ENCODE measurements at regions not wholly inside any gene's neighbourhood (a gene's known extent, or its start where the extent isn't known, plus 50 kb on each side); places are given as distances from the start of the nearest gene placed in this dataset.

- no peak overlapping the region for H3K27ac ChIP-seq
- no peaks in the 10 kb centered on the region for H3K9me3 ChIP-seq
- H3K36me3 ChIP-seq (replicated peaks in 1 of 2; ENCODE audit: insufficient read depth in 1 of 2, low read depth in 2 of 2) = no peaks in the 10 kb centered on the region
- DNase-seq (no peak), ATAC-seq (no peak)
- WGBS, 2 donors = 50 to 51% methylated on average over 3 of the region's 3 CpGs
- no peaks in the 10 kb centered on the region for H3K4me1 ChIP-seq
- H3K27me3 ChIP-seq = no peaks in the 10 kb centered on the region
- intact Hi-C loops (cut with DNase I) = no loop called here
- no peak for TF ChIP-seq CTCF (IDR thresholded peaks at IDR 0.05)
- no peak for TF ChIP-seq POLR2A (IDR thresholded peaks at IDR 0.05)
- no peak overlapping the region for H3K4me3 ChIP-seq
These were observed 1216.4 kb upstream of the USP15 start for GRCh38 chr12:61043838-61044237.

- Histone ChIP-seq H3K27ac (no peak overlapping the region), H3K36me3 (replicated peaks in 1 of 2; ENCODE audit: insufficient read depth in 1 of 2, low read depth in 2 of 2) (no peaks in the 10 kb centered on the region), H3K27me3 (no peaks in the 10 kb centered on the region), H3K9me3 (no peaks in the 10 kb centered on the region), H3K4me3 (no peak overlapping the region), H3K4me1 (no peaks in the 10 kb centered on the region)
- intact Hi-C loops (cut with DNase I) = no loop called here
- ATAC-seq (no peak), DNase-seq (no peak)
- TF ChIP-seq POLR2A (IDR thresholded peaks at IDR 0.05) (no peak), CTCF (IDR thresholded peaks at IDR 0.05) (no peak)
- WGBS, 2 donors = 51 to 58% methylated on average over 3 of the region's 3 CpGs
These were observed 1215.4 kb upstream of the USP15 start for GRCh38 chr12:61044766-61045165.

- 38 to 55% methylated on average over 3 of the region's 3 CpGs for WGBS, 2 donors
- no peak for DNase-seq
- TF ChIP-seq CTCF (IDR thresholded peaks at IDR 0.05) = no peak
- no peak for TF ChIP-seq POLR2A (IDR thresholded peaks at IDR 0.05)
- ATAC-seq = no peak
- no peaks in the 10 kb centered on the region for H3K27me3 ChIP-seq
- H3K36me3 ChIP-seq (replicated peaks in 1 of 2; ENCODE audit: insufficient read depth in 1 of 2, low read depth in 2 of 2) = no peaks in the 10 kb centered on the region
- intact Hi-C loops (cut with DNase I) = no loop called here
- H3K9me3 ChIP-seq = no peaks in the 10 kb centered on the region
- no peak overlapping the region for H3K4me3 ChIP-seq
- H3K4me1 ChIP-seq = no peaks in the 10 kb centered on the region
- H3K27ac ChIP-seq = no peak overlapping the region
These were observed 1189.4 kb upstream of the USP15 start for GRCh38 chr12:61070640-61071414.

GRCh38 chr12:61072717-61073116, 1187.5 kb upstream of the USP15 start:
- no peaks in the 10 kb centered on the region for H3K9me3 ChIP-seq
- no peak for TF ChIP-seq CTCF (IDR thresholded peaks at IDR 0.05)
- TF ChIP-seq POLR2A (IDR thresholded peaks at IDR 0.05) = no peak
- no peak overlapping the region for H3K4me3 ChIP-seq
- H3K4me1 ChIP-seq = no peaks in the 10 kb centered on the region
- H3K27ac ChIP-seq = no peak overlapping the region
- DNase-seq (no peak), ATAC-seq (no peak)
- H3K27me3 ChIP-seq = no peaks in the 10 kb centered on the region
- intact Hi-C loops (cut with DNase I) = no loop called here
- no peaks in the 10 kb centered on the region for H3K36me3 ChIP-seq (replicated peaks in 1 of 2; ENCODE audit: insufficient read depth in 1 of 2, low read depth in 2 of 2)

- Histone ChIP-seq H3K4me1 (no peaks in the 10 kb centered on the region), H3K27ac (no peak overlapping the region), H3K4me3 (no peak overlapping the region), H3K27me3 (no peaks in the 10 kb centered on the region), H3K36me3 (replicated peaks in 1 of 2; ENCODE audit: insufficient read depth in 1 of 2, low read depth in 2 of 2) (no peaks in the 10 kb centered on the region), H3K9me3 (no peaks in the 10 kb centered on the region)
- no peak for ATAC-seq
- 40 to 41% methylated on average over 2 of the region's 2 CpGs for WGBS, 2 donors
- TF ChIP-seq CTCF (IDR thresholded peaks at IDR 0.05) (no peak), POLR2A (IDR thresholded peaks at IDR 0.05) (no peak)
- intact Hi-C loops (cut with DNase I) = no loop called here
- no peak for DNase-seq
These were observed 1165.1 kb upstream of the USP15 start for GRCh38 chr12:61095111-61095510.
